B cell (primary cell): ENCODE measurements at regions not wholly inside any gene's neighbourhood (a gene's known extent, or its start where the extent isn't known, plus 50 kb on each side); places are given as distances from the start of the nearest gene placed in this dataset.

Experiments
- ATAC-seq: fragments of 200-7000 bp; cut with Tn5 transposase; one replicate; pipeline ENCODE4 v1.10.0; 2021; ENCODE audit warnings: low read depth, mild to moderate bottlenecking, moderate number of reproducible peaks, moderate library complexity
- CTCF ChIA-PET: fragments of 350-600 bp; sonication (Branson Sonifier 250); formaldehyde crosslinking; loops from one replicate; lab custom pipeline; 2021; ENCODE audit warnings: antibody characterized with exemption, inconsistent platforms; lab: Charles Lee
- POLR2A ChIA-PET: fragments of 350-600 bp; sonication (Branson Sonifier 250); formaldehyde crosslinking; loops from one replicate; lab custom pipeline; 2021; ENCODE audit warnings: antibody characterized with exemption; lab: Charles Lee
- DNase-seq: peaks from one replicate; pipeline ENCODE4 v3.0.0; 2013
- H2AFZ ChIP-seq: 2 replicates; pipeline ENCODE4 v1.6.1; 2012; ENCODE audit warnings: mild to moderate bottlenecking, low read depth, low read length; ENCODE audit not compliant: insufficient read depth, poor library complexity, severe bottlenecking
- H3K27ac ChIP-seq, 2 donors: 1 replicate in 1 of 2; 2 replicates in 1 of 2; pipeline ENCODE4 v1.5.1; 2012 to 2013; ENCODE audit warnings: low read length in 2 of 2, mild to moderate bottlenecking in 2 of 2, moderate library complexity in 1 of 2
- H3K27me3 ChIP-seq, 4 experiments: fragments of 200-600 bp in 1 of 4; sonication (generic) in 1 of 4; replicated peaks in 1 of 4; 1 replicate in 2 of 4; 2 replicates in 2 of 4; pipeline versions ENCODE4 v1.6.1 to v1.7.0; 2013 to 2016; ENCODE audit warnings: low read length in 3 of 4, mild to moderate bottlenecking in 2 of 4, mixed read lengths in 1 of 4, moderate library complexity in 1 of 4; ENCODE audit not compliant: insufficient read depth in 4 of 4, control insufficient read depth in 3 of 4; ENCODE audit errors: control extremely low read depth in 1 of 4
- H3K36me3 ChIP-seq, 2 experiments: replicated peaks in 1 of 2; 1 replicate in 1 of 2; 2 replicates in 1 of 2; pipeline versions ENCODE4 v1.6.1 to v1.7.1; 2013; ENCODE audit warnings: low read length in 1 of 2; ENCODE audit not compliant: insufficient read depth in 2 of 2, control insufficient read depth in 1 of 2; ENCODE audit errors: control extremely low read depth in 1 of 2, extremely low read depth in 1 of 2
- H3K4me1 ChIP-seq, 2 donors: fragments of 200-600 bp in 1 of 2; sonication (generic) in 1 of 2; 1 replicate in 1 of 2; 2 replicates in 1 of 2; pipeline versions ENCODE4 v1.5.1 to v1.6.1; 2013 to 2017; ENCODE audit warnings: low read length in 2 of 2; ENCODE audit not compliant: control insufficient read depth in 2 of 2, insufficient read depth in 2 of 2
- H3K4me2 ChIP-seq: replicated peaks from 2 replicates; pipeline ENCODE3; 2012; ENCODE audit warnings: mild to moderate bottlenecking, low read depth, low read length; ENCODE audit not compliant: poor library complexity, severe bottlenecking
- H3K4me3 ChIP-seq, 5 experiments: fragments of 200-600 bp in 1 of 5; sonication (generic) in 1 of 5; 1 replicate in 3 of 5; 2 replicates in 2 of 5; pipeline versions ENCODE4 v1.5.1 to v1.7.0; 2011 to 2016; ENCODE audit warnings: low read length in 4 of 5, mild to moderate bottlenecking in 4 of 5, low read depth in 2 of 5, control low read depth in 1 of 5, moderate library complexity in 1 of 5; ENCODE audit not compliant: insufficient read depth in 1 of 5; ENCODE audit errors: control extremely low read depth in 1 of 5, extremely low read depth in 1 of 5
- H3K79me2 ChIP-seq: fragments of 200-600 bp; sonication (generic); one replicate; pipeline ENCODE4 v1.6.0; 2016; ENCODE audit warnings: low read length; ENCODE audit not compliant: control insufficient read depth, insufficient read depth
- H3K9ac ChIP-seq: fragments of 200-600 bp; sonication (generic); 2 replicates; pipeline ENCODE4 v1.6.1; 2017; ENCODE audit warnings: mild to moderate bottlenecking, low read length, moderate library complexity
- H3K9me3 ChIP-seq, 3 donors: one replicate each; pipeline versions ENCODE4 v1.6.1 to v1.7.1; 2013; ENCODE audit warnings: low read length in 2 of 3; ENCODE audit not compliant: control insufficient read depth in 2 of 3, insufficient read depth in 1 of 3; ENCODE audit errors: control extremely low read depth in 1 of 3
- H4K20me1 ChIP-seq: 2 replicates; pipeline ENCODE4 v1.6.0; 2012; ENCODE audit warnings: mild to moderate bottlenecking, low read length; ENCODE audit not compliant: insufficient read depth, control insufficient read depth, poor library complexity, severe bottlenecking
- H3K27ac Mint-ChIP-seq: one replicate; pipeline ENCODE4 v1.8.0; 2021; ENCODE audit warnings: mixed read lengths
- H3K27me3 Mint-ChIP-seq: one replicate; pipeline ENCODE4 v1.8.0; 2021; ENCODE audit warnings: mixed read lengths
- H3K4me1 Mint-ChIP-seq: one replicate; pipeline ENCODE4 v1.8.0; 2021; ENCODE audit warnings: mixed read lengths
- H3K4me3 Mint-ChIP-seq: one replicate; pipeline ENCODE4 v1.8.0; 2021; ENCODE audit warnings: mixed read lengths
- H3K9me3 Mint-ChIP-seq: one replicate; pipeline ENCODE4 v1.8.0; 2022; ENCODE audit warnings: mixed read lengths; ENCODE audit not compliant: insufficient read depth
- CTCF ChIP-seq: fragments of 200-600 bp; IDR thresholded peaks from one replicate; pipeline ENCODE4 v1.8.0; 2022; ENCODE audit warnings: antibody characterized with exemption, mild to moderate bottlenecking
- EZH2 ChIP-seq: IDR thresholded peaks from 2 replicates; pipeline ENCODE4 v1.6.1; 2012; ENCODE audit warnings: borderline replicate concordance, low read depth, mild to moderate bottlenecking, moderate library complexity, low read length; ENCODE audit not compliant: insufficient read depth, poor library complexity, severe bottlenecking
- WGBS: methylation state at CpG from one replicate; pipeline ENCODE4 v1.1.5; 2013; ENCODE audit warnings: missing lambda C conversion rate; ENCODE audit not compliant: insufficient coverage; 5-methylcytosine and 5-hydroxymethylcytosine counted together
- intact Hi-C: fragments of 100-400 bp; cut with micrococcal nuclease; formaldehyde crosslinking; loops from one replicate; pipeline ENCODE4 v1.10.0; 2022

GRCh38 chr10:128914681-128915080, 552.4 kb upstream of the MGMT start:
- ChIA-PET CTCF (no interaction called here), POLR2A (no interaction called here)
- no peak overlapping the region for H3K9ac ChIP-seq
- no peaks in the 10 kb centered on the region for H3K27me3 Mint-ChIP-seq
- no peak overlapping the region for H3K4me3 Mint-ChIP-seq
- H3K27ac ChIP-seq, result no peak overlapping the region
- no peak for DNase-seq
- H3K36me3 ChIP-seq, result no peaks in the 10 kb centered on the region
- no peak overlapping the region for H3K4me2 ChIP-seq
- intact Hi-C loops, result no loop called here
- H3K9me3 Mint-ChIP-seq, result peaks cover 4% of the 10 kb centered on the region
- H3K79me2 ChIP-seq, result no peaks in the 10 kb centered on the region
- WGBS, result 95% methylated on average over 9 of the region's 9 CpGs
- peaks cover 0 to 3% (median 0%) of the 10 kb centered on the region in 3 donors for H3K9me3 ChIP-seq
- H2AFZ ChIP-seq, result no peak overlapping the region
- no peaks in the 10 kb centered on the region for H3K27me3 ChIP-seq
- H3K4me3 ChIP-seq, result no peak overlapping the region
- no peak for ATAC-seq
- H3K27ac Mint-ChIP-seq, result no peak overlapping the region
- no peaks in the 10 kb centered on the region for H3K4me1 ChIP-seq
- H3K4me1 Mint-ChIP-seq, result no peaks in the 10 kb centered on the region
- no peaks in the 10 kb centered on the region for H4K20me1 ChIP-seq
- TF ChIP-seq EZH2, result no peak
- no peak for TF ChIP-seq CTCF

GRCh38 chr10:128915630-128916029, 551.4 kb upstream of the MGMT start:
- Mint-ChIP-seq H3K9me3 (peaks cover under 1% of the 10 kb centered on the region), H3K27me3 (no peaks in the 10 kb centered on the region), H3K4me3 (no peak overlapping the region)

More at GRCh38 chr10:128915630-128916029, 551.4 kb upstream of the MGMT start:
- no peak for DNase-seq
- POLR2A ChIA-PET, result no interaction called here
- Histone ChIP-seq H4K20me1 (no peaks in the 10 kb centered on the region), H3K9ac (no peak overlapping the region), H3K4me3 (no peak overlapping the region), H3K4me1 (no peaks in the 10 kb centered on the region), H3K4me2 (no peak overlapping the region), H3K9me3 (peaks cover 0 to 3% (median 0%) of the 10 kb centered on the region in 3 donors), H3K27ac (no peak overlapping the region), H3K36me3 (no peaks in the 10 kb centered on the region), H3K79me2 (no peaks in the 10 kb centered on the region), H2AFZ (no peak overlapping the region), H3K27me3 (no peaks in the 10 kb centered on the region)
- Mint-ChIP-seq H3K4me1 (no peaks in the 10 kb centered on the region), H3K27ac (no peak overlapping the region)
- intact Hi-C loops, result no loop called here
- TF ChIP-seq CTCF, result no peak
- no peak for TF ChIP-seq EZH2
- 93% methylated on average over 2 of the region's 10 CpGs for WGBS
- no peak for ATAC-seq
- CTCF ChIA-PET, result no interaction called here
